SJSA1 (cell line): ENCODE measurements at regions not wholly inside any gene's neighbourhood (a gene's known extent, or its start where the extent isn't known, plus 50 kb on each side); places are given as distances from the start of the nearest gene placed in this dataset.
A peak's percentile ranks its signal among the peaks of the same experiment; 100 is the strongest.
"Not testable (repeated sequence)": the region's sequence is repeated elsewhere in the genome, so short reads cannot be mapped to it uniquely, and the experiment has no call there.

Source experiments
- DNase-seq, 2 experiments: peaks; one replicate each; pipeline ENCODE4 v3.0.0-alpha.2; 2015 to 2020; ENCODE audit warnings: low spot score in 2 of 2, low read depth in 1 of 2
- H3K27ac ChIP-seq: fragments of 250-450 bp; sonication (Bioruptor Pico); 2 replicates; pipeline ENCODE4 v1.5.1; 2020; ENCODE audit warnings: mild to moderate bottlenecking, moderate library complexity
- H3K27me3 ChIP-seq: fragments of 250-450 bp; sonication (Bioruptor Pico); replicated peaks from 2 replicates; pipeline ENCODE4 v1.5.1; 2020; ENCODE audit warnings: mild to moderate bottlenecking, moderate library complexity
- H3K36me3 ChIP-seq: fragments of 250-450 bp; sonication (Bioruptor Pico); 2 replicates; pipeline ENCODE4 v1.5.1; 2020; ENCODE audit warnings: mild to moderate bottlenecking
- H3K4me1 ChIP-seq: fragments of 250-450 bp; sonication (Bioruptor Pico); replicated peaks from 2 replicates; pipeline ENCODE4 v1.6.1; 2021; ENCODE audit warnings: mild to moderate bottlenecking
- H3K4me3 ChIP-seq: fragments of 250-450 bp; sonication (Bioruptor Pico); 2 replicates; pipeline ENCODE4 v1.5.1; 2020; ENCODE audit warnings: mild to moderate bottlenecking
- H3K9me3 ChIP-seq: fragments of 250-450 bp; sonication (Bioruptor Pico); replicated peaks from 2 replicates; pipeline ENCODE4 v1.5.1; 2020; ENCODE audit warnings: mild to moderate bottlenecking

- no peak overlapping the region for H3K4me3 ChIP-seq
- no peak for DNase-seq
- H3K27ac ChIP-seq, result no peak overlapping the region
- H3K4me1 ChIP-seq, result no peaks in the 10 kb centered on the region
- no peaks in the 10 kb centered on the region for H3K9me3 ChIP-seq
- H3K36me3 ChIP-seq, result no peaks in the 10 kb centered on the region
- no peaks in the 10 kb centered on the region for H3K27me3 ChIP-seq
Observed at GRCh38 chr4:52407545-52407944, 251.6 kb downstream of the USP46 start.

- H3K4me3 ChIP-seq, result no peak overlapping the region
- no peaks in the 10 kb centered on the region for H3K36me3 ChIP-seq
- no peaks in the 10 kb centered on the region for H3K27me3 ChIP-seq
- no peaks in the 10 kb centered on the region for H3K9me3 ChIP-seq
- H3K4me1 ChIP-seq, result no peaks in the 10 kb centered on the region
- H3K27ac ChIP-seq, result no peak overlapping the region
- no peak for DNase-seq
Observed at GRCh38 chr4:52408032-52408431, 251.1 kb downstream of the USP46 start.

- DNase-seq, result no peak
- Histone ChIP-seq H3K36me3 (no peaks in the 10 kb centered on the region), H3K27me3 (no peaks in the 10 kb centered on the region), H3K9me3 (no peaks in the 10 kb centered on the region), H3K4me1 (no peaks in the 10 kb centered on the region), H3K27ac (no peak overlapping the region), H3K4me3 (no peak overlapping the region)
Observed at GRCh38 chr4:52408471-52408870, 250.6 kb downstream of the USP46 start.

GRCh38 chr4:52409766-52410165 is 249.3 kb downstream of the USP46 start:
- not testable (repeated sequence) for H3K27ac ChIP-seq, H3K4me1 ChIP-seq, DNase-seq, H3K36me3 ChIP-seq, H3K4me3 ChIP-seq, H3K27me3 ChIP-seq, H3K9me3 ChIP-seq

- DNase-seq, result no peak
- no peaks in the 10 kb centered on the region for H3K9me3 ChIP-seq
- no peaks in the 10 kb centered on the region for H3K27me3 ChIP-seq
- H3K36me3 ChIP-seq, result no peaks in the 10 kb centered on the region
- H3K4me1 ChIP-seq, result no peaks in the 10 kb centered on the region
- no peak overlapping the region for H3K27ac ChIP-seq
- H3K4me3 ChIP-seq, result no peak overlapping the region
Observed at GRCh38 chr4:52410971-52411370, 248.1 kb downstream of the USP46 start.

GRCh38 chr4:52420330-52420729 is 238.8 kb downstream of the USP46 start:
- Histone ChIP-seq H3K27ac (no peak overlapping the region), H3K4me1 (0 out of 2 replicates have a peak, but pooled peaks cover 6% of the 10 kb centered on the region)

GRCh38 chr4:52421811-52422213 is 237.3 kb downstream of the USP46 start:
- Histone ChIP-seq H3K36me3 (no peaks in the 10 kb centered on the region), H3K4me1 (0 out of 2 replicates have a peak, but pooled peaks cover 6% of the 10 kb centered on the region), H3K27ac (no peak overlapping the region), H3K9me3 (no peaks in the 10 kb centered on the region), H3K4me3 (no peak overlapping the region), H3K27me3 (no peaks in the 10 kb centered on the region)
- DNase-seq, result no peak

More at GRCh38 chr4:52420330-52420729, 238.8 kb downstream of the USP46 start:
- H3K36me3 ChIP-seq, result no peaks in the 10 kb centered on the region
- no peak overlapping the region for H3K4me3 ChIP-seq
- DNase-seq, result no peak
- no peaks in the 10 kb centered on the region for H3K9me3 ChIP-seq
- no peaks in the 10 kb centered on the region for H3K27me3 ChIP-seq

- no peaks in the 10 kb centered on the region for H3K9me3 ChIP-seq
- no peaks in the 10 kb centered on the region for H3K27me3 ChIP-seq
- H3K4me1 ChIP-seq, result 0 out of 2 replicates have a peak, but pooled peaks cover 6% of the 10 kb centered on the region
- no peaks in the 10 kb centered on the region for H3K36me3 ChIP-seq
- H3K27ac ChIP-seq, result no peak overlapping the region
- DNase-seq, result peak; percentile 47 to 49
- no peak overlapping the region for H3K4me3 ChIP-seq
Observed at GRCh38 chr4:52423967-52424366, 235.1 kb downstream of the USP46 start.

- no peak overlapping the region for H3K4me3 ChIP-seq
- H3K27ac ChIP-seq, result no peak overlapping the region
- 0 out of 2 replicates have a peak, but pooled peaks cover 6% of the 10 kb centered on the region for H3K4me1 ChIP-seq
- H3K36me3 ChIP-seq, result no peaks in the 10 kb centered on the region
- no peaks in the 10 kb centered on the region for H3K9me3 ChIP-seq
- H3K27me3 ChIP-seq, result no peaks in the 10 kb centered on the region
- no peak for DNase-seq
Observed at GRCh38 chr4:52425751-52426326, 233.3 kb downstream of the USP46 start.

- H3K4me3 ChIP-seq, result no peak overlapping the region
- no peaks in the 10 kb centered on the region for H3K9me3 ChIP-seq
- H3K27ac ChIP-seq, result no peak overlapping the region
- no peaks in the 10 kb centered on the region for H3K36me3 ChIP-seq
- DNase-seq, result no peak
- H3K27me3 ChIP-seq, result no peaks in the 10 kb centered on the region
- no peaks in the 10 kb centered on the region for H3K4me1 ChIP-seq
Observed at GRCh38 chr4:52431410-52431809, 227.7 kb downstream of the USP46 start.

GRCh38 chr4:52431869-52432268 is 227.2 kb downstream of the USP46 start:
- DNase-seq, result no peak
- no peak overlapping the region for H3K4me3 ChIP-seq
- no peak overlapping the region for H3K27ac ChIP-seq
- H3K36me3 ChIP-seq, result no peaks in the 10 kb centered on the region
- no peaks in the 10 kb centered on the region for H3K4me1 ChIP-seq
- no peaks in the 10 kb centered on the region for H3K9me3 ChIP-seq
- H3K27me3 ChIP-seq, result no peaks in the 10 kb centered on the region

GRCh38 chr4:52442524-52442923 is 216.6 kb downstream of the USP46 start:
- not testable (repeated sequence) for H3K36me3 ChIP-seq, H3K27me3 ChIP-seq, H3K4me1 ChIP-seq, DNase-seq, H3K9me3 ChIP-seq, H3K4me3 ChIP-seq, H3K27ac ChIP-seq

- Histone ChIP-seq H3K27me3 (no peaks in the 10 kb centered on the region), H3K27ac (no peak overlapping the region), H3K36me3 (no peaks in the 10 kb centered on the region)
Observed at GRCh38 chr4:52472444-52472843, 186.7 kb downstream of the USP46 start.

GRCh38 chr4:52477191-52477780 is 181.8 kb downstream of the USP46 start:
- Histone ChIP-seq H3K27me3 (no peaks in the 10 kb centered on the region), H3K9me3 (no peaks in the 10 kb centered on the region), H3K4me3 (no peak overlapping the region), H3K27ac (no peak overlapping the region), H3K4me1 (no peaks in the 10 kb centered on the region), H3K36me3 (no peaks in the 10 kb centered on the region)
- no peak for DNase-seq

More at GRCh38 chr4:52472444-52472843, 186.7 kb downstream of the USP46 start:
- Histone ChIP-seq H3K4me1 (no peaks in the 10 kb centered on the region), H3K4me3 (no peak overlapping the region), H3K9me3 (no peaks in the 10 kb centered on the region)
- no peak for DNase-seq
